ENCODE measurements at regions not wholly inside any gene's neighbourhood (a gene's known extent, or its start where the extent isn't known, plus 50 kb on each side); places are given as distances from the start of the nearest gene placed in this dataset.

DNA sequence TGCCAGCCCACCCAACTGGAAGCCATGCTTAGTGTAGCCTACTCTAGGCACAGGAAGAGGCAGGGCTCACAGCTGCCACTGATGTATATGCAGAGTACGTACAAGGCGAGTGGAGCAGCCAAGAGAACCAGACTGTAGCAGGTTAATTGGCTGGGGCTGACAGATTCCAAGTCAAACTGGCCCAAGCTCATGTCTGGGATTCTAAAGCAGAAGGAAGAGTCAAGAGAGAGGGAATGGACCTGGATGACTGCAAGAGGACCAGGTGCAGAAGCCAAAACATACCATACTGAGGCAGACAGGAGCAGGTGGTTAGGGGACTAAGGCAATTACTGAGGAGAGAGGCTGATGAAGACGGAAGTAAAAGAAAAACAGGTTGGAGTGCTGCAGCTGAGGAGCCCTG, 51.3 kb upstream of the LRRN2 start:
- DNase-seq, result no peak

DNA sequence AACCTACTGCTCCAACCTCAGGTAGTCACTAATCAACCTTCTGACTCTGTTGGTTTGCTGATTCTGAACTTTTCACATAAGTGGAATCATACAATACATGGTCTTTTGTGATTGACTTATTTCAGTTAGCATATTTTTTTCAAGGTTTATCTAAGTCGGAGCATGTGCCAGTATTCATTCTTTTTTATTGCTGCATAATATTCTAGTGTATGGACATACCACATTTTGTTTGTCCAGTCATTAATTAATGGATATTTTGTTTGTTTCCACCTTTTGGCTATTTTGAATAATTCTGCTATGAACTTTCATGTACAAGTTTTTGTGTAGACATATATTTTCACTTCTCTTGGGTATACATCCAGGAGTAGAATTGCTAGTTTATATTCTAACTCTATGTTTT, 53.0 kb upstream of the LRRN2 start:
- no peak for DNase-seq

- DNase-seq, result no peak
Measured at GRCh38 chr1:204740354-204740753, 54.8 kb upstream of the LRRN2 start.

DNA sequence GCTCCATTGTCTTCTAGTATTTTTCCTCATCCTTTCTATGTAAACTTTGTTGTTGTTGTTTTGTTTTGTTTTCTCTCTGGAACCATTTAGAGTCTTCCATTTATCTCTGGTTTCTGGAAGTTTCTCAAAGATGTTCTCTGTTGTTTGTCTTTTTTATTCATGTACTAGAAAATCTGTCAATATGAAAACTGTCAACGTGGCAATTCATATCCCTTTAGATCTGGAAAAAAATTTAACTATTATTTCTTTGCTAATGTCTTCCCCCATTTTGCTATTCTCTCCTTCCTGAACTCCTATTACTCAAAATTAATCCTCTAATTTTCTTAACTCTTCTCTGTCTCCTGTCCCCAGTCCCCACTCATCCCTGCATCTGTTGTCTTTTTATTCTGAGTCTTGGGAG, 55.9 kb upstream of the LRRN2 start:
- no peak for DNase-seq

- no peak for DNase-seq
Measured at GRCh38 chr1:204742676-204743251, 57.2 kb upstream of the LRRN2 start.

DNA sequence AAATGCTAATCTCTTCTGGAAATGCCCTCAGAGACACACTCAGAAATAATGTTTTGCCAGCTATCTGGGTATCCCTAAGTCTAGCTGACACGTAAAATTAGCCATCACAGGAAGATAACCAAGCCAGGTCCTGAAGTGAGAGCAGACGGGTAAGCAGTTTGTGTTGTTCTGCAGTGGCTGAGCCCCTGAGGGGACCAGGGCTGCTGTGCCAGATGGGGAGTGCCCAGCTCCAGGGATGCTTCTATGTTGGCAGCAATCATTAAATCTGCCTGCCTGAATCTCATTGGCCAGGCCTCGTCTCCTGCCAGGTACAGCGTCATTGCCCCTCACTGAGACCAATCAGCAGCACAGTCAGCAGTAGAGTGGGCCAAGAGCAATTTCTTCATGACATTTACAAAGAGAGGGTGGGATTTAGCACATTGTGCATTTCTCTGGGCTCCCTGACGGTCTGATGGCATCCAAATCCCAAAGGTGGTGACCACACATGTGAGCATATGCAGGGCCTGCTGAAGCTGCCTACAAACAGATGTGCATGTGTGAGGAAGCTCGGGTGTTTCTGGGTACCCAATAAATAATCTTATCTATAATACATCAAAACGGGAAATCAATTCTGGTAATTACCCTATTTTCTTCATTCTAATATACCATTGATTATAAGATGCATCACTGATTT, 58.7 kb upstream of the LRRN2 start:
- DNase-seq, result no peak

- DNase-seq, result peak; percentile 72
Measured at GRCh38 chr1:204746838-204747442, 61.4 kb upstream of the LRRN2 start.

GRCh38 chr1:204751480-204751879, 65.9 kb upstream of the LRRN2 start:
- DNase-seq, result no peak

GRCh38 chr1:204751883-204752687, 66.5 kb upstream of the LRRN2 start:
- DNase-seq, result no peak

GRCh38 chr1:204752688-204753040, 67.1 kb upstream of the LRRN2 start:
- no peak for DNase-seq

GRCh38 chr1:204754821-204755220, 69.3 kb upstream of the LRRN2 start:
- no peak for DNase-seq

DNA sequence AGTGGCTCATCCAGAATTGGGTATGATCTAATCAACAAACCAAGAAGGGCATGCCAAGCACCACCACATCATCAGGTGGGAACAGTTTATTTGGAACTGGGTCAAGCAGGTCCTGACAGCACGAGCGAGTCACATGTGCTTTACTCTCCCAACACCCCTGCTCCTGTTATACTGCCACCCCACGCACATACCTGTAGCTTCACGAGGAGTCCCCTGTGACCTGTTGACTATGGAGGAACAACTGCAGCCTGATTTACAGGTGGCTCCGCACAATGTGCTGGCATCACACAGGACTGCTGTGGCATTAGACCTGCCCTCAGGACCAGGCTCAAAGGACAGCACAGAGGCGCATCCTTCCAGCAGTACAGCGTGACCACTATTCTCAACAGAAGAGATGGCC, 70.8 kb upstream of the LRRN2 start:
- no peak for DNase-seq

DNA sequence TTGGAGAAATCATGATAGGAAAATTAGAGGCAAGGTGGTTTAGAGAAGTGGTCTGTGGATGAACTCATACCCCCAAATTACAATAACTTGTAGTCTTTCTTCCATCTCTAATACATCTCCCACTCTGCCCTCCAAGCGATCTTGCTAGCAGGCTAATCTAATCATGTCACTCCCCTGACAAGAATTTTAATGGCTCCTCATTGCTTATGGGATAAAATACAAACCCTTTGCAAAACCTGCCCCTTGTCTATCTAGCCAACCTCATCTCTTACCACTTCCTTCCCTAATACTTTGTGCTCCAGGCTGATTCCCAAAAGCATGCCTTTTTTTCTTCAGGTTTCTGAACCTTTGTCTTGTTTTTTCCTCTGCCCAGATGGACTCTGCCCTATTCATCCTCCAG, 71.3 kb upstream of the LRRN2 start:
- peak; percentile 41 for DNase-seq

DNA sequence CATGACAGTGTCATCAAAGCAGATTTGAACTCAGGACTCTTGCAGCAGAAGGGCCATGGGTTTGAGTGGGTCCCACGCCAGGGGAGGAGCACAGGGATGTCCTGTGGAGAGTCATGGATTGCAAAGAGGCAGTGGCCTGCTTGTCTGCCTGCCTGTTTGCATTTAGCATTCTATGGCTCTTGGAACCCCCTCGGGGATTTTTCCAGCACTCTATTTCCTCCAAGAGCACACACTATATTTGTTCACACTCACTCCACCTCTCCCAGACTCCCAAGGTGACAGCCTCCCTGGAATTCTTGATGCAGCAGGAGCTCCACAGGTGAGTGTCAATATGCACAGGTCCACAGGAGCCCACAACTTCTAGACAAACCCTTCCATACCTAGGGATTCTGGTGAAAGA, 73.1 kb upstream of the LRRN2 start:
- no peak for DNase-seq

GRCh38 chr1:204760350-204760749, 74.8 kb upstream of the LRRN2 start:
- DNase-seq, result no peak

- no peak for DNase-seq
Measured at GRCh38 chr1:204760757-204761156, 75.2 kb upstream of the LRRN2 start.

DNA sequence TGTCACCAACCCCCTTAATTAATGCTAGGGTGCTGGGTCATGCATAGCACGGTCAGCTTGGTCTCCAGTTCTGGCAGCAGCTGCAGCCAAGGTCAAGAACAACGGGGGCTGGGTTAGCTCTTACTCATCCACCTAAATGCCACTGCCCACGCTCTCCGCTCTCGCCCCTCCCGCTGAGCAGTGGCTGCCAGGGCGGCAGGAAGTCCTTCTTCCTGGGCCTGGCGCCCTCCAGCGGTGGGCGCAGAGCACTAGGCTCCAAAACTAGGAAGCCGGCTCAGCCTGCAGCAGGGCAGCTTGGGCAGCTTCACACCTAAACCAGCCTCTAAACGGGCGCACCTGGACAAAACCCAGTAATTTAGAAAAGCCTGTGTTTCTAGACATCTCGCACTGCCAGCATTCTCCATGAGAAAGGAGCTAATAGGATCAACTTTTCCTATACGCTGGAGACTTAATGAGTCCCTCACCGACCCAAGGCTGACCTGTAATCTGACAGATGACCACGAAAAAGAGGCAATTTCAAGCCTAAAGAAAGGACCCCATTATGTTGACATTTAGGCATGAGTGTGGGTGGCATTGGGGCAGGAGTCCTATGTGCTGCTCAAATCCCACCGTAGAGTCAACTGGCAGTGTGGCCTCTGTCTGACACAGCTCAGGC, 78.4 kb upstream of the LRRN2 start:
- DNase-seq, result peak; percentile 87

DNA sequence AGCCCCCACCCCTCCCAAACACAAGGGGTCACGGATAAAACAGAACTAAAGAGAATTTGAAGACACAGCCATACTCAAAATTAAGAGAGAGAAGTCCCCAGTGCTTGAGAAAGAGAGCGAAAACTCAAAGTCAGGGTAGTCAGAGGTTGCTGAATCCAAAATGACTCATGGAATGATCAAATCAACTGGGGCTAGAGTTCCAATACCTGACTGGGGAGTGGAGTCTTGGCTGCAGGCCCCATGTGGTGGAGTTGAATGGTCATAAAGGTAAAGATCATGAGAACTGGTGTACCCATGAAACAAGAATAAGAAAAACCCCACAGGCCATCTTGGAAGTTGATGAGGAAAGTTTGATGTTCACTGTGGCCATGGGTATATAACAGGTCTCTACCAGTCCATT, 84.5 kb upstream of the LRRN2 start:
- no peak for DNase-seq

GRCh38 chr1:204771358-204771757, 85.8 kb upstream of the LRRN2 start:
- DNase-seq, result no peak

DNA sequence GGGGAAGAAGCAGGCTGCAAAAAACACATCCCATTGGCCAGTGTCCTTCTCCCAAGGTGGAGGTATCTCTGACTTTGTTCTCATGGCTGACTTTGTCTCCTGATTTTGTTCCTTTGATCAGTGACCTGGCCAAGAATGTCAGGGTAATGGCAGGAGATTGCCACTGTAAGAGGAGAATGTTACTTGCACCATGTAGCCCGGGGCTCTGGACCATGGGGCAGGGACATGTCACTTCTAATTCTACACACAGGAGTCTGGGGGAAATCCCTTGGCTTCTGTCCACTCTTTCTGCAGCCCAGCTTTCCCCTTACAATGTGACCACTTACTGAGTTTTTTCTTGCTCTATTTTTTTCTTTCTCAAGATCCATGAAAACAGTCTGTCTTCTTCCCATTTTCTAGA, 87.7 kb upstream of the LRRN2 start:
- DNase-seq, result no peak

GRCh38 chr1:204775546-204775945, 90.0 kb upstream of the LRRN2 start:
- no peak for DNase-seq

DNA sequence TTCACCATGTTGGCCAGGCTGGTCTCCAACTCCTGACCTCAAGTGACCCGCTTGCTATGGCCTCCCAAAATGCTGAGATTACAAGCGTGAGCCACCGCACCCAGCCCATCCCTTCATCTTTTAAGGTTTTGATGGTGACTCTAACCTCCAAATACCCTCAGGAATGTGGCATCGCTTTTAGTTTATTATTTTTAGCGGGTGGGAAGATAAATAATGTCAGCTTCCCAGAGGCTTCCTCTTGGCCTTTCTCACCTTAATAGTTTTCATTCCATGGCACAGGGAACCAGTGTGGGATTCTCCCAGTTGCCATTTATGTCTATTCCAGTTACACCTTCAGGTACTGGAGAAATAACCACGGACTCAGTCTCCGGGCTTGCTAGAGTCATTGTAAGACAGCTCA, 92.1 kb upstream of the LRRN2 start:
- DNase-seq, result no peak

DNA sequence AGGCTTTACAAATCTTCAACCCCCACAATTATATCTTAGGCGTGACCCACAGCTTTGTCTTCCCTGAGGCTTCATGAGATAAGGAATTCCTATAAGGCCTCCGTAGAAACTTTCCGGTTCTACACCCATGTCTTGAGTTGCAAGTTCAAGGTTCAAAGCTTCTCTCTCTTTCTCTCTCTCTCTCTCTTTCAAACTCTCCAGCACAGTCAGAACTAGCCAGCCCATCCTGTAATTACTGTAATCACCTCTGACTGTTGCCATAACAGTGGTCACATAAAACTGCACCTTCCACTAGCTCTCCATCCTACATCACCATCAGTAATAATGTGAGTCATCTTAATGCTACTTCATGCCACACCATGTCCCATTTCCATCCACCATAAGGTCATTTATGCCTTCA, 90.0 kb upstream of the NFASC start:
- no peak for DNase-seq

All from hematopoietic multipotent progenitor cell treated with erythropoietin and hydrocortisone succinate and interleukin-3 and kit ligand, for 4 days (in vitro differentiated cells).